ENCODE measurements at regions not wholly inside any gene's neighbourhood (a gene's known extent, or its start where the extent isn't known, plus 50 kb on each side); places are given as distances from the start of the nearest gene placed in this dataset.
A peak's percentile ranks its signal among the peaks of the same experiment; 100 is the strongest.
"Not testable (repeated sequence)": the region's sequence is repeated elsewhere in the genome, so short reads cannot be mapped to it uniquely, and the experiment has no call there.

- DNase-seq; POLR2A ChIA-PET; H3K4me1 Mint-ChIP-seq; ATAC-seq (ENCODE audit: low read depth); H3K27ac Mint-ChIP-seq; CTCF ChIA-PET; H3K27me3 Mint-ChIP-seq; H3K36me3 Mint-ChIP-seq (ENCODE audit: low read depth); H3K9me3 Mint-ChIP-seq; intact Hi-C loops (cut with micrococcal nuclease); H3K4me3 Mint-ChIP-seq: not testable (repeated sequence)
Observed at GRCh38 chr21:5975719-5976118, 4545.7 kb upstream of the TPTE start.

GRCh38 chr21:5997586-5997985, 4523.8 kb upstream of the TPTE start:
- not testable (repeated sequence) for H3K4me1 Mint-ChIP-seq, DNase-seq

GRCh38 chr21:6015422-6016057, 4505.8 kb upstream of the TPTE start:
- POLR2A ChIA-PET; H3K4me3 Mint-ChIP-seq; DNase-seq; CTCF ChIA-PET; H3K27me3 Mint-ChIP-seq; intact Hi-C loops (cut with micrococcal nuclease); H3K9me3 Mint-ChIP-seq; H3K4me1 Mint-ChIP-seq; H3K36me3 Mint-ChIP-seq (ENCODE audit: low read depth); ATAC-seq (ENCODE audit: low read depth); H3K27ac Mint-ChIP-seq: not testable (repeated sequence)

More at GRCh38 chr21:5997586-5997985, 4523.8 kb upstream of the TPTE start:
- H3K27ac Mint-ChIP-seq; H3K27me3 Mint-ChIP-seq; POLR2A ChIA-PET; H3K4me3 Mint-ChIP-seq; intact Hi-C loops (cut with micrococcal nuclease); H3K9me3 Mint-ChIP-seq; H3K36me3 Mint-ChIP-seq (ENCODE audit: low read depth); CTCF ChIA-PET; ATAC-seq (ENCODE audit: low read depth): not testable (repeated sequence)

GRCh38 chr21:6020460-6020859, 4500.9 kb upstream of the TPTE start:
- H3K27ac Mint-ChIP-seq; intact Hi-C loops (cut with micrococcal nuclease); H3K4me3 Mint-ChIP-seq; ATAC-seq (ENCODE audit: low read depth); H3K36me3 Mint-ChIP-seq (ENCODE audit: low read depth); H3K9me3 Mint-ChIP-seq; CTCF ChIA-PET; POLR2A ChIA-PET; DNase-seq; H3K4me1 Mint-ChIP-seq; H3K27me3 Mint-ChIP-seq: not testable (repeated sequence)

- H3K36me3 Mint-ChIP-seq (ENCODE audit: low read depth); H3K27me3 Mint-ChIP-seq; H3K27ac Mint-ChIP-seq; H3K4me3 Mint-ChIP-seq; H3K9me3 Mint-ChIP-seq; H3K4me1 Mint-ChIP-seq; CTCF ChIA-PET; intact Hi-C loops (cut with micrococcal nuclease); DNase-seq; ATAC-seq (ENCODE audit: low read depth); POLR2A ChIA-PET: not testable (repeated sequence)
Observed at GRCh38 chr21:6020953-6021716, 4500.2 kb upstream of the TPTE start.

GRCh38 chr21:6021717-6022270, 4499.6 kb upstream of the TPTE start:
- H3K36me3 Mint-ChIP-seq (ENCODE audit: low read depth); ATAC-seq (ENCODE audit: low read depth); H3K27ac Mint-ChIP-seq; H3K4me1 Mint-ChIP-seq; H3K4me3 Mint-ChIP-seq; H3K27me3 Mint-ChIP-seq; DNase-seq; H3K9me3 Mint-ChIP-seq; POLR2A ChIA-PET; intact Hi-C loops (cut with micrococcal nuclease); CTCF ChIA-PET: not testable (repeated sequence)

GRCh38 chr21:6023331-6023730, 4498.1 kb upstream of the TPTE start:
- H3K27me3 Mint-ChIP-seq; H3K4me3 Mint-ChIP-seq; H3K9me3 Mint-ChIP-seq; ATAC-seq (ENCODE audit: low read depth); intact Hi-C loops (cut with micrococcal nuclease); H3K4me1 Mint-ChIP-seq; DNase-seq; H3K27ac Mint-ChIP-seq; CTCF ChIA-PET; POLR2A ChIA-PET; H3K36me3 Mint-ChIP-seq (ENCODE audit: low read depth): not testable (repeated sequence)

GRCh38 chr21:6025139-6025538, 4496.2 kb upstream of the TPTE start:
- H3K4me3 Mint-ChIP-seq; H3K4me1 Mint-ChIP-seq; H3K27ac Mint-ChIP-seq; CTCF ChIA-PET; H3K36me3 Mint-ChIP-seq (ENCODE audit: low read depth); H3K9me3 Mint-ChIP-seq; DNase-seq; H3K27me3 Mint-ChIP-seq; intact Hi-C loops (cut with micrococcal nuclease); ATAC-seq (ENCODE audit: low read depth); POLR2A ChIA-PET: not testable (repeated sequence)

GRCh38 chr21:6027497-6027896, 4493.9 kb upstream of the TPTE start:
- not testable (repeated sequence) for H3K9me3 Mint-ChIP-seq

GRCh38 chr21:6034124-6034678, 4487.2 kb upstream of the TPTE start:
- H3K9me3 Mint-ChIP-seq; ATAC-seq (ENCODE audit: low read depth); intact Hi-C loops (cut with micrococcal nuclease); DNase-seq; H3K4me3 Mint-ChIP-seq; CTCF ChIA-PET; H3K36me3 Mint-ChIP-seq (ENCODE audit: low read depth); POLR2A ChIA-PET; H3K4me1 Mint-ChIP-seq; H3K27ac Mint-ChIP-seq; H3K27me3 Mint-ChIP-seq: not testable (repeated sequence)

More at GRCh38 chr21:6027497-6027896, 4493.9 kb upstream of the TPTE start:
- POLR2A ChIA-PET; intact Hi-C loops (cut with micrococcal nuclease); H3K36me3 Mint-ChIP-seq (ENCODE audit: low read depth); H3K4me1 Mint-ChIP-seq; H3K27me3 Mint-ChIP-seq; H3K27ac Mint-ChIP-seq; H3K4me3 Mint-ChIP-seq; CTCF ChIA-PET; DNase-seq: not testable (repeated sequence)
- ATAC-seq (ENCODE audit: low read depth), result peak; percentile 66

- H3K9me3 Mint-ChIP-seq; DNase-seq; CTCF ChIA-PET; H3K4me3 Mint-ChIP-seq; H3K36me3 Mint-ChIP-seq (ENCODE audit: low read depth); H3K27me3 Mint-ChIP-seq; POLR2A ChIA-PET; H3K4me1 Mint-ChIP-seq; intact Hi-C loops (cut with micrococcal nuclease); H3K27ac Mint-ChIP-seq: not testable (repeated sequence)
- ATAC-seq (ENCODE audit: low read depth), result peak; percentile 68
Observed at GRCh38 chr21:6034820-6035473, 4486.4 kb upstream of the TPTE start.
